ENCODE measurements at regions not wholly inside any gene's neighbourhood (a gene's known extent, or its start where the extent isn't known, plus 50 kb on each side); places are given as distances from the start of the nearest gene placed in this dataset.
"Not testable (repeated sequence)": the region's sequence is repeated elsewhere in the genome, so short reads cannot be mapped to it uniquely, and the experiment has no call there.

GRCh38 chr1:177645491-177646190 lies 324.2 kb downstream of the SEC16B start:
- H3K4me2 ChIP-seq (ENCODE audit: low read depth, low read length, poor library complexity, severe bottlenecking), result no peak overlapping the region

GRCh38 chr1:177640687-177641086 lies 329.2 kb downstream of the SEC16B start:
- Histone ChIP-seq H3K9me3 (ENCODE audit: insufficient read depth, low read depth, low read length) (no peaks in the 10 kb centered on the region), H3K27me3 (ENCODE audit: insufficient read depth, low read length, poor library complexity, severe bottlenecking) (no peaks in the 10 kb centered on the region), H2AFZ (ENCODE audit: low read length) (no peak overlapping the region), H3K36me3 (ENCODE audit: insufficient read depth, low read length) (no peaks in the 10 kb centered on the region), H3K9ac (ENCODE audit: low read depth, low read length, poor library complexity, severe bottlenecking) (no peak overlapping the region), H3K4me1 (ENCODE audit: insufficient read depth, low read length, poor library complexity, severe bottlenecking) (no peaks in the 10 kb centered on the region), H3K79me2 (ENCODE audit: insufficient read depth, low read length) (no peaks in the 10 kb centered on the region), H3K9me2 (replicated peaks; ENCODE audit: low read depth, low read length) (no peaks in the 10 kb centered on the region), H4K20me1 (ENCODE audit: insufficient read depth, low read length, poor library complexity, severe bottlenecking) (no peaks in the 10 kb centered on the region), H3K4me3 (ENCODE audit: low read length, poor library complexity, severe bottlenecking) (no peak overlapping the region), H3F3A (ENCODE audit: low read depth) (no peaks in the 10 kb centered on the region), H3K4me2 (ENCODE audit: low read depth, low read length, poor library complexity, severe bottlenecking) (no peak overlapping the region)
- TF ChIP-seq CTCF (conservative IDR thresholded peaks at IDR 0.05; ENCODE audit: low read length) (no peak), EZH2phosphoT487 (IDR thresholded peaks at IDR 0.05; ENCODE audit: borderline replicate concordance) (no peak)

More at GRCh38 chr1:177645491-177646190, 324.2 kb downstream of the SEC16B start:
- Histone ChIP-seq H3K9ac (ENCODE audit: low read depth, low read length, poor library complexity, severe bottlenecking) (no peak overlapping the region), H3K27me3 (ENCODE audit: insufficient read depth, low read length, poor library complexity, severe bottlenecking) (no peaks in the 10 kb centered on the region), H3K36me3 (ENCODE audit: insufficient read depth, low read length) (no peaks in the 10 kb centered on the region), H3K4me1 (ENCODE audit: insufficient read depth, low read length, poor library complexity, severe bottlenecking) (no peaks in the 10 kb centered on the region), H4K20me1 (ENCODE audit: insufficient read depth, low read length, poor library complexity, severe bottlenecking) (no peaks in the 10 kb centered on the region), H3K79me2 (ENCODE audit: insufficient read depth, low read length) (no peaks in the 10 kb centered on the region), H2AFZ (ENCODE audit: low read length) (no peak overlapping the region), H3K9me3 (ENCODE audit: insufficient read depth, low read depth, low read length) (no peaks in the 10 kb centered on the region), H3F3A (ENCODE audit: low read depth) (no peaks in the 10 kb centered on the region), H3K9me2 (replicated peaks; ENCODE audit: low read depth, low read length) (no peaks in the 10 kb centered on the region), H3K4me3 (ENCODE audit: low read length, poor library complexity, severe bottlenecking) (no peak overlapping the region)
- TF ChIP-seq CTCF (conservative IDR thresholded peaks at IDR 0.05; ENCODE audit: low read length) (no peak), EZH2phosphoT487 (IDR thresholded peaks at IDR 0.05; ENCODE audit: borderline replicate concordance) (no peak)

- not testable (repeated sequence) for H3K9me3 ChIP-seq (ENCODE audit: insufficient read depth, low read depth, low read length); H3K4me3 ChIP-seq (ENCODE audit: low read length, poor library complexity, severe bottlenecking); H3K9me2 ChIP-seq (replicated peaks; ENCODE audit: low read depth, low read length); H3K79me2 ChIP-seq (ENCODE audit: insufficient read depth, low read length); H3K9ac ChIP-seq (ENCODE audit: low read depth, low read length, poor library complexity, severe bottlenecking); H3K4me2 ChIP-seq (ENCODE audit: low read depth, low read length, poor library complexity, severe bottlenecking); H3K36me3 ChIP-seq (ENCODE audit: insufficient read depth, low read length); H4K20me1 ChIP-seq (ENCODE audit: insufficient read depth, low read length, poor library complexity, severe bottlenecking); H3K4me1 ChIP-seq (ENCODE audit: insufficient read depth, low read length, poor library complexity, severe bottlenecking); H3F3A ChIP-seq (ENCODE audit: low read depth); H2AFZ ChIP-seq (ENCODE audit: low read length); H3K27me3 ChIP-seq (ENCODE audit: insufficient read depth, low read length, poor library complexity, severe bottlenecking)
These were observed 335.7 kb downstream of the SEC16B start for GRCh38 chr1:177634151-177634550.
